Pons (tissue), 1 donor: ENCODE measurements at regions not wholly inside any gene's neighbourhood (a gene's known extent, or its start where the extent isn't known, plus 50 kb on each side); places are given as distances from the start of the nearest gene placed in this dataset.

Source experiments
- DNase-seq: peaks from one replicate; pipeline ENCODE4 v3.0.0-alpha.2; 2016; ENCODE audit warnings: low spot score

GRCh38 chr10:30793093-30793492 lies 163.5 kb upstream of the LYZL2 start:
- no peak for DNase-seq

- no peak for DNase-seq
Measured at GRCh38 chr10:30792025-30792424, 162.5 kb upstream of the LYZL2 start.

- DNase-seq: no peak
Measured at GRCh38 chr10:30791197-30791611, 161.7 kb upstream of the LYZL2 start.

- DNase-seq: no peak
Measured at GRCh38 chr10:30789806-30790205, 160.3 kb upstream of the LYZL2 start.

GRCh38 chr10:30788307-30788706 lies 158.8 kb upstream of the LYZL2 start:
- no peak for DNase-seq

GRCh38 chr10:30786906-30787305 lies 157.4 kb upstream of the LYZL2 start:
- no peak for DNase-seq

GRCh38 chr10:30786131-30786530 lies 156.6 kb upstream of the LYZL2 start:
- peak; percentile 19 for DNase-seq

GRCh38 chr10:30784897-30785605 lies 155.5 kb upstream of the LYZL2 start:
- DNase-seq: peak; percentile 87

GRCh38 chr10:30784524-30784896 lies 155.0 kb upstream of the LYZL2 start:
- peak; percentile 50 for DNase-seq

- DNase-seq: peak; percentile 93
Measured at GRCh38 chr10:30783939-30784501, 154.5 kb upstream of the LYZL2 start.

GRCh38 chr10:30782537-30783461 lies 153.2 kb upstream of the LYZL2 start:
- DNase-seq: peak; percentile 45

GRCh38 chr10:30782157-30782536 lies 152.6 kb upstream of the LYZL2 start:
- DNase-seq: no peak

- DNase-seq: peak; percentile 96
Measured at GRCh38 chr10:30781670-30782121, 152.1 kb upstream of the LYZL2 start.

GRCh38 chr10:30778769-30779168 lies 149.2 kb upstream of the LYZL2 start:
- DNase-seq: no peak

- DNase-seq: no peak
Measured at GRCh38 chr10:30775779-30776591, 146.4 kb upstream of the LYZL2 start.

- DNase-seq: no peak
Measured at GRCh38 chr10:30774261-30774660, 144.7 kb upstream of the LYZL2 start.

GRCh38 chr10:30773501-30773900 lies 143.9 kb upstream of the LYZL2 start:
- no peak for DNase-seq

- DNase-seq: no peak
Measured at GRCh38 chr10:30770816-30771215, 141.3 kb upstream of the LYZL2 start.

GRCh38 chr10:30770229-30770628 lies 140.7 kb upstream of the LYZL2 start:
- no peak for DNase-seq

GRCh38 chr10:30769361-30769760 lies 139.8 kb upstream of the LYZL2 start:
- DNase-seq: no peak

- no peak for DNase-seq
Measured at GRCh38 chr10:30765616-30766015, 136.1 kb upstream of the LYZL2 start.

GRCh38 chr10:30765022-30765615 lies 135.6 kb upstream of the LYZL2 start:
- DNase-seq: no peak
